ENCODE measurements at regions not wholly inside any gene's neighbourhood (a gene's known extent, or its start where the extent isn't known, plus 50 kb on each side); places are given as distances from the start of the nearest gene placed in this dataset.
"Not testable (repeated sequence)": the region's sequence is repeated elsewhere in the genome, so short reads cannot be mapped to it uniquely, and the experiment has no call there.

GRCh38 chr3:75248974-75249373, 415.2 kb upstream of the FRG2C start:
- DNase-seq: no peak

DNA sequence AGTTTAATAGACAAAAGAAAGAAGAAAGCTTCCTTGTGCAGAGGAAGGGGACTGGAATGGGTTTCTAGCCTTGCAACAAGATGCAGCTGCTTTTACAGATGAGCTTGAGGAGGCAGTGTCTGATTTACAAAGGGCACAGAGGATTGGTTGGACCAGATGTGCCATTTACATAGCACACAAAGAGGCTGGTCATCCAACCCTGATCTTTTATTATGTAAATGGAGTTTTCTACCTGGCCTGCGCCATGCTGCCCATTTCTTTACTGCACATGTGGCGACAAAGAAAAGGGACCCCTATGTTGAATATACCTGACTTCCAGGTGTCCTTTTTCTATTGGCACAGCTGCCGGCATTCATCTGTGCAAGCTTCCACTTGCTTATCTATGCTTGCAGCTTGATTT, 409.4 kb upstream of the FRG2C start:
- DNase-seq: no peak

DNA sequence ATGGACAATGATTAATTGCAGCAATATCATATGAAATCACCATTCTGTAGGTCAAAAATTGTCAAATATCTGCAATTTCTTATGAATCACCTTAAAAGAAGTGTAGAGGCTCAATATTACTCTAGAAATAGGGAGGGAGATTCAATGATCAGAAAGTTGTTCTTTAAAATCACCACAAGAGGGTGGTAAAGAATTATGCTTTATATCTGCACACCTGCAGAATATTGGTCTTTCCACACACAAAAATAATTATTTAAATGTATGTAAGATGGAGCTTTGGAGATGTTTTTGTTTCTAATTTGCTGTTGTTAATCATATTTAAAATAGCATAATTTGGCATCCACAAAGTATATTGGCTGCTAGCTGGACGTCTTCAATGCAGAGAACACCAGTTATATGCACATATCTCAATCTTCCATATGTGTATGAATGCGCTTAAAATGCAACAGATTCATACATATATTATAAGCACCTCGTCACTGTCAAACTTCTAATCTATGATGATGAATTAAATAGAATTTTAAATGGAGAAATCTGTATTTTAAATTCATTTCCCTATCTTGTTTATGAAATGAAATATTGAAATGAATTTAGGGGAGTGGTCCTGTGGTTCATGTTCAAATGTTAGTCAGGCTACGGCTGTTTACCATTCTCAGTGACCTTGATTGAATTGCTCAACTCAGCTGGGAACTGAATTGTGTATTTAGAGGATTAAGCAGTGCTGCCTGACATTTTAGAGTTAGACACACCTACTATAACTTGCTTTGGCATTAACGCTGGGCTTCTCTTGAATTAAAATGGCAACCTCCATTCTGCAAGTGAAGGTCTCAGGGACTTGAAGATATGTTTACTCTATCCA, 405.1 kb upstream of the FRG2C start:
- DNase-seq: peak; percentile 10

DNA sequence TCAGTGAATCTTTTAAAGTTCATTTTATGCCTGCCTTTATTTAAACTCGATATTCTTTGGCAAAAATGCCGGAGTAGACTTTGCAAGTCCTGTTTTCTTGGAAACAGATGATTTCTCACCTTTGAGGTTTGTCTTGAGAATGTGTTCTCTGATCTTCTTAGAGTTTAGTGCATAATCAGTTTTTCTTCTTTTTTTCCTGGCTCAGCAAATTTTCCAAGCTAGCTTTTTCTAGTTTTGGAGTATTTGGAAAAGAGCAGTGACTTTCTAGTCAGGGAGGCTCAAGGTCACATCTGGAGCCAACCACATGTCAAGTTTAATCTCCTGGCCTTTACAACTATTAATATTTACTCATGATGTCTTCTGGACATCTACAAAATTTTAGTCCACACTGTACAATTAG, 403.2 kb upstream of the FRG2C start:
- not testable (repeated sequence) for DNase-seq

DNA sequence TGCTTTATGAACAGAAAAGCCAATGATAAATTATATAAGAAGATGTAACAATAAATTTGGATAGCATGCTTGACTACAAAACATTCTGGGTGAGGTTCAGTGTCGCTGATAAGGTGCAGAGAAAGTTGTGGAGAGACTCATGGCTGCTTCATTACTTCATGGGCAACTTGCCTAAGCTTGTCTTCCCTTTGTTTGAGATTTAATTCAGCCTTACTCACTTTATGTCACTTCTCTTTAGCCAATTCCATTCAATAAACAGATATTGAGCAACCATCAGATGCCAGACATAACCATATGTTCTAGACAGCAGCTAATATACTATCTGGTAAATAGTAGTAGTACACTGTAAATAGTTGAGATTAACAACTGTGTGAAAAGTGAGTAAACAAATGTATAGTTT, 401.5 kb upstream of the FRG2C start:
- no peak for DNase-seq

DNA sequence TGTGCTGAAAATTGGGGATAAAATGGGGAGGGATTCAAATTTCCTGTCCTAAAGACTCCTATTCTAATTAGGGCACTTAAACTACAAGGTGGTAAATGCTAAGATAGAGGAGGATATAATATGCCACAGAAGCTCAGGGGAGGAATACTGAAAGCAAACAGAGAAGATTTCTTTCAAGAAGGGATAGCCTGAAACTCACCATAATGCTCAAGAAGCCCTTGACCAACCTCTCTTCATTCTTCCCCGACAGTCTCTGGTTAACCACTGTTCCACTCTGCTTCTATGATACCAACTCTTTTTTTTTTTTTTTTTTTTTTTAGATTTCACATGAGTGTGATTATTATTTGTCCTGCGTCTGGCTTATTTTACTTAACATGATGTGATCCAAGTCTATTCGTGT, 398.2 kb upstream of the FRG2C start:
- DNase-seq: no peak

DNA sequence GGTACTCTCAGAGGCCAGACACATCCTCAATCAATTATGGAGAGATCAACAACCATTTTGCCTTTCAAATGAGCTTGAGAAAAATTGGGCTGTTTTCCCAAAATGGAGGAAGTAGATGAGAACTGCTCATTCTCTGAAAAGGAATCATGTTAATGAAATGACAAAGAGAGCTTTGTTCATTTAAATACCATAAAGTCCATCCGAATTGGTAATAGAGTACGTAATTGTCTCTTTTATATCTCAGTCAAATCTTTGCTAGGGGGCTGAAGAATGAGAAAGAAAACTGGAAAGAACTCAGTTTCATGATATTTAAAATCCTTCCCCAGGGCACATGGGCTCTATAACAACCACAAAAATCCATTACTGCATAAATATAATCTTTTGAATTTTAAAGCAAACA, 395.6 kb upstream of the FRG2C start:
- not testable (repeated sequence) for DNase-seq

- not testable (repeated sequence) for DNase-seq
Measured at GRCh38 chr3:75272237-75272636, 391.9 kb upstream of the FRG2C start.

GRCh38 chr3:75272691-75273090, 391.4 kb upstream of the FRG2C start:
- DNase-seq: no peak

DNA sequence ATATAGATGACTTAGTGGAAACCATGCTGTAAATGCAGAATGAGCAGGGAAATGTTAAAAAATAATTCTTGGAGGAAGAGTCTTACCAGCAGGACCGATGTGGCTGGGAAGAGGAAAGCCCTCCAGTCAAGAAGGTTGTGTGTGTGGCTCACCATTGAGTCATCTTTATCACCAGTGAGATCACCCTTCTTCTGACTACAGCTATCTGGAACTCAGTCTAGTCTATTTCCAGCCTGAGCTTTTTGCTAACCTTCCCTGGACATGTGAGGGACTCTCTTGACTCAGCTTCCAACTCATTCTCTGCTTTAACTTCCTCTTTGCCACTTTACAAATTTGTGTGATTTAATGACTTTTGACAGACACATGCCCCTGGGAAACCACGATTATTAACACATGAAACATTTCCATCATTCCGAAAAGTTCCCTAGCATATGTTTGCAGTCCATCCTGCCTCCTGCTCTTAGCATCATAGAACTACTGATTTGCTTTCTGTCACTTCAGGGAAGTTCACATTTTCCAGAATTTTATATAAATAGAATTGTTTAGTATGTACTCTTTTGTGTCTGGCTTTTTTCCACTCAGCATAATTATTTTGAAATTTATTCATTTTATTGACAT, 378.5 kb upstream of the FRG2C start:
- not testable (repeated sequence) for DNase-seq

DNA sequence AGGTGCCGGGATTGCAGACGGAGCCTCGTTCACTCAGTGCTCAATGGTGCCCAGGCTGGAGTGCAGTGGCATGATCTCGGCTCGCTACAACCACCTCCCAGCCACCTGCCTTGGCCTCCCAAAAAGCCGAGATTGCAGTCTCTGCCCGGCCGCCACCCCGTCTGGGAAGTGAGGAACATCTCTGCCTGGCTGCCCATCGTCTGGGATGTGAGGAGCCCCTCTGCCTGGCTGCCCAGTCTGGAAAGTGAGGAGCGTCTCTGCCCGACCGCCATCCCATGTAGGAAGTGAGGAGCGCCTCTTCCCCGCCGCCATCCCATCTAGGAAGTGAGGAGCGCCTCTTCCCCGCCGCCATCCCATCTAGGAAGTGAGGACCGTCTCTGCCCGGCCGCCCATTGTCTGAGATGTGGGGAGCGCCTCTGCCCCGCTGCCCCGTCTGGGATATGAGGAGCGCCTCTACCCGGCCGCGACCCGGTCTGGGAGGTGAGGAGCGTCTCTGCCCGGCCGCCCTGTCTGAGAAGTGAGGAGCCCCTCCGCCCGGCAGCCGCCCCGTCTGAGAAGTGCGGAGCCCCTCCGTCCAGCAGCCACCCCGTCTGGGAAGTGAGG, 375.1 kb upstream of the FRG2C start:
- DNase-seq: not testable (repeated sequence)

DNA sequence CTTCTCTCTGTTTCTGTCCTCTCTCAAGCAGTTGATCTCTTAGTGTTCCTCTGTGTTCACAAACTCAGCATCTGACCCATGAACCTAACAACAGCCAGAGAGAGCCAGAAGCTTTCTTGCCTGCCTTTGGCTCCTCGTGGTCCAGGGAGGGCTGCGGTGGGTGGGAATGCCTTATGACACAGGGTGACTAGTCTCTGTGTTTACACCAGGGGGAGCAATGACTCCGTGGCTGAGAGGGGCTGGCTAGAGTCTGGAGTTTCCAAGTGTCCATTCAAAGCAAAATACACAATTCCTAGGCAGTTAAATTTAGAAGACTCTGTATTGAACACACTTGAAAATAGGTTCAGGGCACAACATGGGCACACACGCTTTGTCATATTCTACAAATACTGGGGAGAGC, 370.0 kb upstream of the FRG2C start:
- peak; percentile 9 for DNase-seq

- no peak for DNase-seq
Measured at GRCh38 chr3:75295013-75295412, 369.1 kb upstream of the FRG2C start.

- no peak for DNase-seq
Measured at GRCh38 chr3:75296858-75297257, 367.3 kb upstream of the FRG2C start.

DNA sequence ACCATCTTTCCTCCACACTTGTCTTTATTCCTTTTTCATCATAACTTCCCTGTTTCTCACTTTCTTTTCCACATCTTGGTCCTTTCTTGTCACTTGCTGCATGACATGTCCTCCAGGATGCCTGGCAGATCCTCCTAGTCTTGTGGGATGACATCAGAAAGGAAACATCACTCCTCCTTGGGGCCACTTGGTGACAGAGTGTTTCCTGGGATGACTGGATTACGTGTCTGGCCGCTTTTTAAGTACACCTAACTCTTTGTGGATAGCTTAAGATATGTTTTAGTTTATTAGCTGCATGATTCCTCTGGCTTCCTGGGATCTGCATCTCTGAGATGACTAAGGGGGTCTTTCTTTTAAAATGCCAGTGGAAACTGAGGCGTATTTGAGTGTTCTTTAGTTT, 363.5 kb upstream of the FRG2C start:
- DNase-seq: no peak

DNA sequence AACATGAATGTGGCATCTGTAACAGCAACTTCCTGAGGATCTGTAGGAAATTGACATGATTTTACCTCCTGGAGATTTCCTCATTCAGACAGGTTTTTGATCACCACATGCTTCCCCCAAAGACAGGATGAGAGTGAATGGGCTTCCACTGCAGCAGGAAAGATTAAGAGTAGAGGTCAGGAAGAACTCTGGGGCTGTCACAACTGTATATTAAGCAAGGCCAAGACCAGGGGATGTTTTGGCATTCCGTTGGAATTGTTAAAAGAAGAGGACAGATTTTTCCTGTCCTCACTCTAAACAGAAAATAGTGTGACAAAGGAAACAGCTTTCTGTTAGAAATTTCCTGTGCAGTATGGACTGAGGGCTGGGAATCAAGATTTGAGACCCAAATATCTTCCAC, 363.1 kb upstream of the FRG2C start:
- not testable (repeated sequence) for DNase-seq

DNA sequence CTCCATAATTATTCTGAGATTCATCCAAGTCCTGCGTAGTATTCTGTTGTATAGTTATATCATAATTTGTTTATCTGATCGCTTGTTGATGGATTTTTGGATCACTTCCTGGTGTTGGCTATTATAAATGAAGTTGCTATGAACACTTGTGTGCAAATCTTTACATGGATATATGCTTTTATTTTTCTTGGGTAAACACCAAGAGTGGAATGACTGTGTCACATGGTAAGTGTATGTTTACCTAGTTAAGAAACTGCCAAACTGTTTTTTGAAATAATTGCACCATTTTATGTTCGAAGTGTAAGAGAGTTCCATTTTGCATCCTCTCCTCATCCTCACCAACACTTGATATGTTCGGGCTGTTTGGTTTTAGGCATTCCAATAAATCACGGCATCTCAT, 360.4 kb upstream of the FRG2C start:
- no peak for DNase-seq

- DNase-seq: no peak
Measured at GRCh38 chr3:75305901-75306300, 358.2 kb upstream of the FRG2C start.

DNA sequence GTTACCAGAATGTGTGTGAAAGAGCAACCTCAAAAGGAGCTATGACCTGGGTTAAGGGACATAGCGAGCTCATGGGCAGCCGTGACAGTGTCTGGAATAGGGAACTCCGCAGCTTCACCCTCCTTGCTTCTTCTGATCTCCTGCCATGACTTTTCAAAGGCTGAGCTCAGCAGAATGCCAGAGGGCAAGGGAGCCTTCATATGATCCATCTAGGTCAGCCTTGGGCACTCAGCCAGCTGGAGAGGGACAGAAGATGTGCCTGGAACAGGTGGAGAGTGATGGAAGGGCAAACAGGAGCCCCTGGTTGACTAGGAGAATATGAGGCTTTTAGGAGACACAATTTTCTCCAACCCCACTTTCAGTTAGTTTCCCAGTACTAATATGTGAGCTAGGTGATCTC, 352.8 kb upstream of the FRG2C start:
- not testable (repeated sequence) for DNase-seq

DNA sequence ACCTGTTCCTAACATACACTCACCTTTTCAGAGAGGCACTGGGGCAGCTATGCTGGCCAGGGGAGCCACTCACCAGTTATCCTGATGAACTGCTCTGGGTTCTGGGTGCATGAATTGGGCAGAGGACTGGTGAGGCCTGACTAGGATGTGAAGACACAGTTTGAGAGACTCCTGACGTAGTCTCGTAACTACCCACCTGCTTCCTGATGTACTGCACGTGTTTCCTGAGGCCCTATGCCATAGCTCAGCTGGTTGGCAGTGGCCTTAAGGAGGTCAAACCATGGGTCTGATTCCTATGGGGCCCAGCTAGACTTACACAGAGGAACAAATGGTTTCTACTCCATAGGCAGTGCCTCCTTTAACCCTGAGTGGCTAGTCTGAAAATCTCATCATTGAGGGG, 351.7 kb upstream of the FRG2C start:
- not testable (repeated sequence) for DNase-seq

DNA sequence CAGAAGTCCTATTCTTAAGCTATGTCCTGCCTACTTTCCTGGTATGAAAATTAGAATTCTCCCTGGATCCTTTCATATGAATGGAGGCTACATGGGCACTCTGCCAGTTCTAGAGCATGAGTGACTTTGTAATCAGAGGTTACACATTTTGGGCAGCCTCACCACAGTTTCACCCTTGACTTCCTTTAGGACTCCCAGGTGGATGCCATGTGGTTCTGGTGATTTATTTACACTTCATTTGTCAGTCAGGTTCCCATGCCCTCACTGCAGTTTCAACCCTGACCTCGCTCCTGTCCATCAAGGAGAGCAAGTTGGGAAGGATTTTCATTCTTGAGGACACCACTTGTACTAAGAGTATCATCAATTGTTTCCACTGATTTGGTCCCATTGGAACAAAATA, 344.4 kb upstream of the FRG2C start:
- DNase-seq: not testable (repeated sequence)

DNA sequence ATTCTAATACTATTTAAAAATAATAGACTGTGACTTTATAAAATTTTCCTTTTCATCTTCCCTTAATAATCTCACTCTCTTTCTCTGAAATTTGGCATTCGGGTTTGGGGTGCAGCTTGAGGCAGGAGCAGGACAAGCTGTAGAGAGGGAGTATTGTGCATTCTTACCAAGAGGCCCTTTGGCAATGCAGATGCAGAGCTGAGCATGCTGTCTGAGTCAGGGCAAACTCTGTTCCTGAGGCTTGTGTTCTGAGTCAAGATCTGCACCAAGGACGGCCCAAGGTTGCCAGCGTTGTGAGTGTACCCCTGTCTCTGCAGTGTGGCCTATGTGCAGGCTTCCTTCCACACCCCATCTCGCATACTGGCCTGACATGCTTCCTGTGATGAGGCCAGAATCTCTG, 343.8 kb upstream of the FRG2C start:
- DNase-seq: no peak

GRCh38 chr3:75321060-75321459, 343.1 kb upstream of the FRG2C start:
- no peak for DNase-seq

DNA sequence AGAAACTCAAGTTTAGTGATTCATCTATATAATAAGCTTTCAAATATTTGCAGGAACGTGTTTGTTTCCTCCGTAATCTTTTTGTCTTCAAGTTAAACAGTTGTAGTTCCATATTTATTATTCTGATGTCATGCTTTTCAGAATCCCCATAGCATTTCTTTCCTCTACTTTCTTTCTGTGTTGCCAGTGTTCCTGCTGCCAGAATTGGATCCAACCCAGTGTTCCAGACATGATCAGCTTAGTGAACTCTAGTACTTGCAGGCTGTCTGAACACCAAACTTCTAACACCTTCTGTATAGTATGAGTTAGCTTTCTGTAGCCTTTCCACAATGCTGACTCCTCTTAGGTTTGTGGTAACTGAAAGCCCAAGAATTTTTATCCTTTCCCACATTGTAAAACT, 340.2 kb upstream of the FRG2C start:
- DNase-seq: not testable (repeated sequence)
